Ishikawa (cell line): ENCODE measurements at regions not wholly inside any gene's neighbourhood (a gene's known extent, or its start where the extent isn't known, plus 50 kb on each side); places are given as distances from the start of the nearest gene placed in this dataset.

Experiments
- CREB1 ChIP-seq: IDR thresholded peaks from 2 replicates; pipeline ENCODE4 v1.6.1; 2012; ENCODE audit warnings: low read depth
- EP300 ChIP-seq: IDR thresholded peaks from 2 replicates; pipeline ENCODE4 v1.6.1; 2012; ENCODE audit warnings: borderline replicate concordance
- FOXM1 ChIP-seq: IDR thresholded peaks from 2 replicates; pipeline ENCODE4 v1.6.1; 2012; ENCODE audit warnings: low read depth, borderline replicate concordance
- TEAD4 ChIP-seq: IDR thresholded peaks from 2 replicates; pipeline ENCODE4 v1.6.1; 2012
- TF ChIP-seq, protein P1 (sequence below): IDR thresholded peaks from 2 replicates; pipeline ENCODE4 v1.6.1; 2012; ENCODE audit warnings: low read depth, mild to moderate bottlenecking

DNA sequence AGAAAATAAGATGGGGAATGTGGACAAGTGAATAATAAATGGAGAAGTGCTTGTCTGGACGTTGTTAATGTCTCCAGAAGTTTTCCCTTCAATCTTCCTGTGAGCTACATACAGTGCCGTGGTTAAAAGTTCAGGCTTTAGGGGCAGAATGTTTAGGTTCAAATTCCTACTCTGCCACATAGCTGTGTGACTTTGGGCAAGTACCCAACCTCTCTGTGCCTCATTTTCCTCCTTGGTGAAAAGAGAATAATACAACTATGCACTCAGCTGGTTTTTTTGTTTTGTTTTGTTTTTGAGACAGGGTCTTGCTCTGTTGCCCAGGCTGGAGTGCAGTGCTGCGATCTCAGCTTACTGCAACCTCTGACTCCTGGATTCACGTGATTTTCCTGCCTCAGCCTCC lies 143.5 kb downstream of the CHIC2 start:
- TF ChIP-seq EP300 = no peak
- TF ChIP-seq TEAD4 = no peak
- TF ChIP-seq FOXM1 = no peak
- TF ChIP-seq, protein P1, sequence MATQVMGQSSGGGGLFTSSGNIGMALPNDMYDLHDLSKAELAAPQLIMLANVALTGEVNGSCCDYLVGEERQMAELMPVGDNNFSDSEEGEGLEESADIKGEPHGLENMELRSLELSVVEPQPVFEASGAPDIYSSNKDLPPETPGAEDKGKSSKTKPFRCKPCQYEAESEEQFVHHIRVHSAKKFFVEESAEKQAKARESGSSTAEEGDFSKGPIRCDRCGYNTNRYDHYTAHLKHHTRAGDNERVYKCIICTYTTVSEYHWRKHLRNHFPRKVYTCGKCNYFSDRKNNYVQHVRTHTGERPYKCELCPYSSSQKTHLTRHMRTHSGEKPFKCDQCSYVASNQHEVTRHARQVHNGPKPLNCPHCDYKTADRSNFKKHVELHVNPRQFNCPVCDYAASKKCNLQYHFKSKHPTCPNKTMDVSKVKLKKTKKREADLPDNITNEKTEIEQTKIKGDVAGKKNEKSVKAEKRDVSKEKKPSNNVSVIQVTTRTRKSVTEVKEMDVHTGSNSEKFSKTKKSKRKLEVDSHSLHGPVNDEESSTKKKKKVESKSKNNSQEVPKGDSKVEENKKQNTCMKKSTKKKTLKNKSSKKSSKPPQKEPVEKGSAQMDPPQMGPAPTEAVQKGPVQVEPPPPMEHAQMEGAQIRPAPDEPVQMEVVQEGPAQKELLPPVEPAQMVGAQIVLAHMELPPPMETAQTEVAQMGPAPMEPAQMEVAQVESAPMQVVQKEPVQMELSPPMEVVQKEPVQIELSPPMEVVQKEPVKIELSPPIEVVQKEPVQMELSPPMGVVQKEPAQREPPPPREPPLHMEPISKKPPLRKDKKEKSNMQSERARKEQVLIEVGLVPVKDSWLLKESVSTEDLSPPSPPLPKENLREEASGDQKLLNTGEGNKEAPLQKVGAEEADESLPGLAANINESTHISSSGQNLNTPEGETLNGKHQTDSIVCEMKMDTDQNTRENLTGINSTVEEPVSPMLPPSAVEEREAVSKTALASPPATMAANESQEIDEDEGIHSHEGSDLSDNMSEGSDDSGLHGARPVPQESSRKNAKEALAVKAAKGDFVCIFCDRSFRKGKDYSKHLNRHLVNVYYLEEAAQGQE = no peak
- no peak for TF ChIP-seq CREB1
